ENCODE measurements at regions not wholly inside any gene's neighbourhood (a gene's known extent, or its start where the extent isn't known, plus 50 kb on each side); places are given as distances from the start of the nearest gene placed in this dataset.

- TF ChIP-seq CTCF (conservative IDR thresholded peaks at IDR 0.05 in 1 of 2, IDR thresholded peaks at IDR 0.05 in 1 of 2; ENCODE audit: low read depth in 1 of 2, low read length in 2 of 2) (no peak), EZH2 (IDR thresholded peaks at IDR 0.05; ENCODE audit: low read length, missing control alignments) (no peak)
Observed at GRCh38 chr12:132437943-132438700, 51.8 kb upstream of the FBRSL1 start.

All from fibroblast of lung (primary cell).